HEK293 (cell line): ENCODE measurements at regions not wholly inside any gene's neighbourhood (a gene's known extent, or its start where the extent isn't known, plus 50 kb on each side); places are given as distances from the start of the nearest gene placed in this dataset.

Experiments
- CTCF ChIA-PET: fragments of 350-600 bp; formaldehyde crosslinking; extraction: SDS; loops from one replicate; lab custom pipeline; 2021; ENCODE audit warnings: antibody characterized with exemption; lab: Yijun Ruan, JAX
- POLR2A ChIA-PET: fragments of 300-600 bp; formaldehyde crosslinking; extraction: SDS; loops from one replicate; lab custom pipeline; 2020; ENCODE audit warnings: antibody characterized with exemption, inconsistent platforms; lab: Yijun Ruan, JAX
- H3K27ac ChIP-seq: fragments of 200-500 bp; sonication (Bioruptor generic); 2 replicates; pipeline ENCODE4 v1.5.1; 2014; ENCODE audit warnings: low read depth, low read length, control low read depth, inconsistent platforms; ENCODE audit errors: extremely low read depth
- H3K36me3 ChIP-seq, 2 experiments: fragments of 200-500 bp in 1 of 2; sonication (Bioruptor generic) in 1 of 2; 1 replicate in 1 of 2; 2 replicates in 1 of 2; pipeline ENCODE4 v1.5.1; 2014 to 2017; ENCODE audit warnings: inconsistent platforms in 2 of 2, low read length in 2 of 2; ENCODE audit not compliant: control insufficient read depth in 2 of 2, insufficient read depth in 1 of 2
- H3K4me1 ChIP-seq: fragments of 200-500 bp; sonication (Bioruptor generic); 2 replicates; pipeline ENCODE4 v1.5.1; 2014; ENCODE audit warnings: mild to moderate bottlenecking, low read length, inconsistent platforms; ENCODE audit not compliant: control insufficient read depth, insufficient read depth
- H3K4me3 ChIP-seq: 2 replicates; pipeline ENCODE4 v1.5.1; 2011; ENCODE audit warnings: low read depth, mild to moderate bottlenecking, control low read depth, low read length, moderate library complexity
- H3K9me3 ChIP-seq: fragments of 200-500 bp; sonication (Bioruptor generic); 2 replicates; pipeline ENCODE4 v1.5.1; 2014; ENCODE audit warnings: low read depth, low read length, inconsistent platforms; ENCODE audit not compliant: control insufficient read depth, insufficient read depth
- IKZF3 ChIP-seq: fragments of 450-650 bp; IDR thresholded peaks from 2 replicates; pipeline ENCODE4 v1.5.0; 2018; ENCODE audit warnings: missing biosample characterization, mild to moderate bottlenecking, missing genetic modification characterization, moderate library complexity
- KLF10 ChIP-seq: fragments of 450-650 bp; IDR thresholded peaks from 2 replicates; pipeline ENCODE4 v1.5.1; 2018; ENCODE audit warnings: missing biosample characterization, mild to moderate bottlenecking, missing genetic modification characterization
- MEIS1 ChIP-seq: sonication (generic); formaldehyde crosslinking; IDR thresholded peaks from 2 replicates; pipeline ENCODE4 v1.8.1; 2022; ENCODE audit warnings: missing genetic modification reagents, mild to moderate bottlenecking, borderline replicate concordance
- RBAK ChIP-seq: fragments of 450-650 bp; formaldehyde crosslinking; IDR thresholded peaks from 2 replicates; pipeline ENCODE4 v1.5.1; 2016; ENCODE audit warnings: missing biosample characterization, missing genetic modification characterization
- SCRT2 ChIP-seq: fragments of 450-650 bp; formaldehyde crosslinking; IDR thresholded peaks from 2 replicates; pipeline ENCODE4 v1.5.1; 2016; ENCODE audit warnings: missing biosample characterization, missing genetic modification characterization
- YY1 ChIP-seq: fragments of 450-650 bp; formaldehyde crosslinking; IDR thresholded peaks from 2 replicates; pipeline ENCODE4 v1.5.1; 2018; ENCODE audit warnings: missing biosample characterization, missing genetic modification characterization
- ZFP69B ChIP-seq: fragments of 450-650 bp; formaldehyde crosslinking; IDR thresholded peaks from 2 replicates; pipeline ENCODE4 v1.5.1; 2016; ENCODE audit warnings: missing biosample characterization, missing genetic modification characterization
- ZNF155 ChIP-seq: fragments of 450-650 bp; formaldehyde crosslinking; IDR thresholded peaks from 2 replicates; pipeline ENCODE4 v1.5.1; 2016; ENCODE audit warnings: missing biosample characterization, missing genetic modification characterization
- ZNF169 ChIP-seq: fragments of 450-650 bp; formaldehyde crosslinking; IDR thresholded peaks from 2 replicates; pipeline ENCODE4 v1.5.1; 2016; ENCODE audit warnings: missing biosample characterization, missing genetic modification characterization
- ZNF2 ChIP-seq: fragments of 450-650 bp; formaldehyde crosslinking; IDR thresholded peaks from 2 replicates; pipeline ENCODE4 v1.5.1; 2016; ENCODE audit warnings: missing biosample characterization, missing genetic modification characterization
- ZNF202 ChIP-seq: fragments of 450-650 bp; formaldehyde crosslinking; IDR thresholded peaks from 2 replicates; pipeline ENCODE4 v1.5.1; 2016; ENCODE audit warnings: missing biosample characterization, missing genetic modification characterization, borderline replicate concordance
- ZNF423 ChIP-seq: fragments of 450-650 bp; formaldehyde crosslinking; IDR thresholded peaks from 2 replicates; pipeline ENCODE4 v1.5.1; 2016; ENCODE audit warnings: missing biosample characterization, missing genetic modification characterization
- ZNF544 ChIP-seq: fragments of 450-650 bp; formaldehyde crosslinking; IDR thresholded peaks from 2 replicates; pipeline ENCODE4 v1.5.0; 2017; ENCODE audit warnings: missing biosample characterization, missing genetic modification characterization
- ZNF664 ChIP-seq: fragments of 450-650 bp; formaldehyde crosslinking; IDR thresholded peaks from 2 replicates; pipeline ENCODE4 v1.5.1; 2016; ENCODE audit warnings: missing biosample characterization, missing genetic modification characterization
- ZNF776 ChIP-seq: fragments of 450-650 bp; formaldehyde crosslinking; IDR thresholded peaks from 2 replicates; pipeline ENCODE4 v1.5.0; 2017; ENCODE audit warnings: missing biosample characterization, missing genetic modification characterization, borderline replicate concordance
- ZNF830 ChIP-seq: fragments of 450-650 bp; IDR thresholded peaks from 2 replicates; pipeline ENCODE4 v1.5.0; 2018; ENCODE audit warnings: missing biosample characterization, missing genetic modification characterization, low read depth, mild to moderate bottlenecking, moderate library complexity
- TF ChIP-seq, protein P1 (sequence below): fragments of 450-650 bp; formaldehyde crosslinking; IDR thresholded peaks from 2 replicates; pipeline ENCODE4 v1.5.1; 2016; ENCODE audit warnings: missing biosample characterization, missing genetic modification characterization, borderline replicate concordance
- TF ChIP-seq, protein P2 (sequence below): fragments of 450-650 bp; IDR thresholded peaks from 2 replicates; pipeline ENCODE4 v1.5.1; 2018; ENCODE audit warnings: missing biosample characterization, mild to moderate bottlenecking, missing genetic modification characterization
- TF ChIP-seq, protein P3 (sequence below): fragments of 450-650 bp; formaldehyde crosslinking; IDR thresholded peaks from 2 replicates; pipeline ENCODE4 v1.5.1; 2016; ENCODE audit warnings: missing biosample characterization, missing genetic modification characterization
- TF ChIP-seq, protein P4 (sequence below): sonication (generic); formaldehyde crosslinking; IDR thresholded peaks from 2 replicates; pipeline ENCODE4 v1.8.1; 2022; ENCODE audit warnings: mild to moderate bottlenecking, moderate library complexity, missing genetic modification reagents
- TF ChIP-seq, protein P5 (sequence below): fragments of 450-650 bp; IDR thresholded peaks from 2 replicates; pipeline ENCODE4 v1.5.1; 2018; ENCODE audit warnings: missing biosample characterization, missing genetic modification characterization

DNA sequence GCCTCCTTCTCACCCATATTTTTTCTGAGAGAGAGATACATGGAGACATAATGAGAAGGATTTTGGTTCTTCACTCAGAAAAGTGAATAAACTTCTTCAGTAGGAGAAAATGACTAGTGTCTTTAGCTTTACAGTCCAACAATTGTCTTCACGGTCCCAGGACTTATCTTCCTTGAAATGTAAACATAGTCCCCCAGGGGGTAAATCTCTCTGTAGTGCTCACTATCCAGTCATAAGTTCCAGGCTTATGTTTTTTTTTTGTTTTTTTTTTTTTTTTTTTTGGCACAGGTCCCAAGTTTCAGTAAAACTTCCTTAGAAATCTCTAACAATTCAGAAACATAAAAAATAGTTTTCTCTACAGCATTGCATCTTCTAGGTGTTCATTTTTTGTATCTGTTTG is 890.2 kb upstream of the B3GALT2 start (continued):
- TF ChIP-seq, protein P1, sequence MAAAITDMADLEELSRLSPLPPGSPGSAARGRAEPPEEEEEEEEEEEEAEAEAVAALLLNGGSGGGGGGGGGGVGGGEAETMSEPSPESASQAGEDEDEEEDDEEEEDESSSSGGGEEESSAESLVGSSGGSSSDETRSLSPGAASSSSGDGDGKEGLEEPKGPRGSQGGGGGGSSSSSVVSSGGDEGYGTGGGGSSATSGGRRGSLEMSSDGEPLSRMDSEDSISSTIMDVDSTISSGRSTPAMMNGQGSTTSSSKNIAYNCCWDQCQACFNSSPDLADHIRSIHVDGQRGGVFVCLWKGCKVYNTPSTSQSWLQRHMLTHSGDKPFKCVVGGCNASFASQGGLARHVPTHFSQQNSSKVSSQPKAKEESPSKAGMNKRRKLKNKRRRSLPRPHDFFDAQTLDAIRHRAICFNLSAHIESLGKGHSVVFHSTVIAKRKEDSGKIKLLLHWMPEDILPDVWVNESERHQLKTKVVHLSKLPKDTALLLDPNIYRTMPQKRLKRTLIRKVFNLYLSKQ (tag by site-specific recombination) = no peak
- no peak for TF ChIP-seq ZNF664 (tag by site-specific recombination)
- no peak for TF ChIP-seq ZNF830 (tag by site-specific recombination)
- no peak for TF ChIP-seq YY1
- no peak for TF ChIP-seq ZNF776 (tag by site-specific recombination)

DNA sequence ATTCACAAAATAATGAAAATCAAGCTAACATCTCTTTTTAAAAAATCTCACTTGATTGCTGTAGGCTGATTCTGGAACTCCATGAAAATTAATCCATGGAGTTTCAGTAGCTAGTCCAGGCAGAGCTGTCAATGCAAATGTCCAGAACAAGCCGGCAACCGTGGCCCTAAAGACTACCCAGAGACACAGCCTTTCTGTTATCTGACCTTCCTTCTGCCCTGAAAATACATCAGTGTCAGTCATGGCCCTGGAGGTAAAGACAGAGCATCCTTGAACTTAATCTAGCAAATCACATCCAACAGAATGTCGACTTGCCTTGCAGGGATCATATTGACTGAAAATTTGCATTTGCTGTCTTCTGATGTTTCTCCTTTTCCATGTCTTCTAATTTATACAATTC is 887.4 kb upstream of the B3GALT2 start:
- H3K4me1 ChIP-seq = peaks cover 4% of the 10 kb centered on the region; the same call in 1 of the 2 replicates
- no peak overlapping the region for H3K27ac ChIP-seq
- ChIA-PET CTCF (interaction anchor here (0.5 to 0.6 kb wide), 2 partner anchors 71 to 741 kb away, joined by 3 to 4 read pairs; no protein-coding TSS in a partner anchor), POLR2A (no interaction called here)
- H3K36me3 ChIP-seq = no peaks in the 10 kb centered on the region
- no peak for TF ChIP-seq ZNF2 (tag by site-specific recombination)
- no peak for TF ChIP-seq SCRT2 (tag by site-specific recombination)
- TF ChIP-seq IKZF3 (tag by site-specific recombination) = no peak
- no peak for TF ChIP-seq KLF10
- TF ChIP-seq ZNF423 = no peak
- TF ChIP-seq, protein P2, sequence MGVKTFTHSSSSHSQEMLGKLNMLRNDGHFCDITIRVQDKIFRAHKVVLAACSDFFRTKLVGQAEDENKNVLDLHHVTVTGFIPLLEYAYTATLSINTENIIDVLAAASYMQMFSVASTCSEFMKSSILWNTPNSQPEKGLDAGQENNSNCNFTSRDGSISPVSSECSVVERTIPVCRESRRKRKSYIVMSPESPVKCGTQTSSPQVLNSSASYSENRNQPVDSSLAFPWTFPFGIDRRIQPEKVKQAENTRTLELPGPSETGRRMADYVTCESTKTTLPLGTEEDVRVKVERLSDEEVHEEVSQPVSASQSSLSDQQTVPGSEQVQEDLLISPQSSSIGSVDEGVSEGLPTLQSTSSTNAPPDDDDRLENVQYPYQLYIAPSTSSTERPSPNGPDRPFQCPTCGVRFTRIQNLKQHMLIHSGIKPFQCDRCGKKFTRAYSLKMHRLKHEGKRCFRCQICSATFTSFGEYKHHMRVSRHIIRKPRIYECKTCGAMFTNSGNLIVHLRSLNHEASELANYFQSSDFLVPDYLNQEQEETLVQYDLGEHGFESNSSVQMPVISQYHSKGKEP = no peak
- no peak for TF ChIP-seq ZNF544 (tag by site-specific recombination)
- no peak for TF ChIP-seq MEIS1
- no peak for TF ChIP-seq RBAK (tag by site-specific recombination)
- no peak for TF ChIP-seq ZNF169 (tag by site-specific recombination)
- no peak for TF ChIP-seq ZNF202 (tag by site-specific recombination)
- TF ChIP-seq, protein P3, sequence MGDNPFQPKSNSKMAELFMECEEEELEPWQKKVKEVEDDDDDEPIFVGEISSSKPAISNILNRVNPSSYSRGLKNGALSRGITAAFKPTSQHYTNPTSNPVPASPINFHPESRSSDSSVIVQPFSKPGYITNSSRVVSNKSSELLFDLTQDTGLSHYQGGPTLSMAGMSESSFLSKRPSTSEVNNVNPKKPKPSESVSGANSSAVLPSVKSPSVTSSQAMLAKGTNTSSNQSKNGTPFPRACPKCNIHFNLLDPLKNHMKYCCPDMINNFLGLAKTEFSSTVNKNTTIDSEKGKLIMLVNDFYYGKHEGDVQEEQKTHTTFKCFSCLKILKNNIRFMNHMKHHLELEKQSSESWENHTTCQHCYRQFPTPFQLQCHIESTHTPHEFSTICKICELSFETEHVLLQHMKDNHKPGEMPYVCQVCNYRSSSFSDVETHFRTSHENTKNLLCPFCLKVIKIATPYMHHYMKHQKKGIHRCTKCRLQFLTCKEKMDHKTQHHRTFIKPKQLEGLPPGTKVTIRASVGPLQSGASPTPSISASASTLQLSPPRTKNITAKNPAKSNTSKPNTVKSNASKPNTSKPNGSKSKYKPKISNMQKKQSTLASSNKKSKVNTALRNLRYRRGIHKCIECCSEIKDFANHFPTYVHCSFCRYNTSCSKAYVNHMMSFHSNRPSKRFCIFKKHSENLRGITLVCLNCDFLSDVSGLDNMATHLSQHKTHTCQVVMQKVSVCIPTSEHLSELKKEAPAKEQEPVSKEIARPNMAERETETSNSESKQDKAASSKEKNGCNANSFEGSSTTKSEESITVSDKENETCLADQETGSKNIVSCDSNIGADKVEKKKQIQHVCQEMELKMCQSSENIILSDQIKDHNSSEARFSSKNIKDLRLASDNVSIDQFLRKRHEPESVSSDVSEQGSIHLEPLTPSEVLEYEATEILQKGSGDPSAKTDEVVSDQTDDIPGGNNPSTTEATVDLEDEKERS (tag by site-specific recombination) = no peak
- TF ChIP-seq, protein P4, sequence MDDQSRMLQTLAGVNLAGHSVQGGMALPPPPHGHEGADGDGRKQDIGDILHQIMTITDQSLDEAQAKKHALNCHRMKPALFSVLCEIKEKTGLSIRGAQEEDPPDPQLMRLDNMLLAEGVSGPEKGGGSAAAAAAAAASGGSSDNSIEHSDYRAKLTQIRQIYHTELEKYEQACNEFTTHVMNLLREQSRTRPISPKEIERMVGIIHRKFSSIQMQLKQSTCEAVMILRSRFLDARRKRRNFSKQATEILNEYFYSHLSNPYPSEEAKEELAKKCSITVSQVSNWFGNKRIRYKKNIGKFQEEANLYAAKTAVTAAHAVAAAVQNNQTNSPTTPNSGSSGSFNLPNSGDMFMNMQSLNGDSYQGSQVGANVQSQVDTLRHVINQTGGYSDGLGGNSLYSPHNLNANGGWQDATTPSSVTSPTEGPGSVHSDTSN (CRISPR knock-in tag) = no peak
- no peak for TF ChIP-seq ZFP69B
- TF ChIP-seq ZNF155 (tag by site-specific recombination) = no peak
- TF ChIP-seq, protein P5, sequence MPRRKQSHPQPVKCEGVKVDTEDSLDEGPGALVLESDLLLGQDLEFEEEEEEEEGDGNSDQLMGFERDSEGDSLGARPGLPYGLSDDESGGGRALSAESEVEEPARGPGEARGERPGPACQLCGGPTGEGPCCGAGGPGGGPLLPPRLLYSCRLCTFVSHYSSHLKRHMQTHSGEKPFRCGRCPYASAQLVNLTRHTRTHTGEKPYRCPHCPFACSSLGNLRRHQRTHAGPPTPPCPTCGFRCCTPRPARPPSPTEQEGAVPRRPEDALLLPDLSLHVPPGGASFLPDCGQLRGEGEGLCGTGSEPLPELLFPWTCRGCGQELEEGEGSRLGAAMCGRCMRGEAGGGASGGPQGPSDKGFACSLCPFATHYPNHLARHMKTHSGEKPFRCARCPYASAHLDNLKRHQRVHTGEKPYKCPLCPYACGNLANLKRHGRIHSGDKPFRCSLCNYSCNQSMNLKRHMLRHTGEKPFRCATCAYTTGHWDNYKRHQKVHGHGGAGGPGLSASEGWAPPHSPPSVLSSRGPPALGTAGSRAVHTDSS (tag by site-specific recombination) = no peak
- H3K4me3 ChIP-seq = no peak overlapping the region
- H3K9me3 ChIP-seq = no peaks in the 10 kb centered on the region
